ENCODE measurements at regions not wholly inside any gene's neighbourhood (a gene's known extent, or its start where the extent isn't known, plus 50 kb on each side); places are given as distances from the start of the nearest gene placed in this dataset.

DNA sequence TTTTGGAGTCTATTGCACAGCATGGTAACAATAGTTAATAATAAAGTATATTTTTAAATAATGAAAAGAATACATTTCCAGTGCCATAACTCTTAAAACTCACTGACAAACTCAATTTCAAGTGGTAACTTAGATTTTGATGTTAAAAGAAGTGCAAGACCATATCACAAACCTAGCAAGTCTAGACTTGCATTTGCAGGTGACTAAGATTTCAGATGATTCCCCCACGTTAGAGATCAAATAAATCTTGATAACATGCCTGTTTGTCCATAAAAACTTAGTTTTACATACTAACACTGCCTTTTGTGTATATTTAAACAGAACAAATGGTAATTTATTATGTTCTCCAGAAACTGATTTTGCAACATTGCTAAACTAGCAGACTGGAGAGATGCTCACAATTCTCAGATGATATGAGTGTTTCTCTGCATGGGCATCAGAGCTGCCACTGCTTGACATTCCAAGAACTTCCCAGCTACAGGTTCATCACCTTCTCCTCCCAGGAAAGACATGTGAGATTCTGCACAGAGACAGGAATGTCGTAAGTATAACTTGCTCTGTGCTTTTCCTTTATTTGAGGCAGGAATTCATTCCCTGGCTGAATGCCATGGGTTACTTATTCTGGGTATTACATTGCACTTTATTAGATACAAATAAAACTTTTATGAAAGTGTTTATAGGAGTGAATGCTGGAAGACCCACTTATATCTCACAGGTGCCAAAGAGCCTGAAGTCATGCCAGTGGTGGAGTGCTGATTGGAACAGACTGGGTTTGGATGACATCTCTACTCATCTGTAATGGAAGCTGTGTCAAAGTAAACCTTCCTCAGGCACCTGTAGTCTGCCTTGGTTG lies 160.2 kb upstream of the FOXA2 start:
- TF ChIP-seq, protein P1, sequence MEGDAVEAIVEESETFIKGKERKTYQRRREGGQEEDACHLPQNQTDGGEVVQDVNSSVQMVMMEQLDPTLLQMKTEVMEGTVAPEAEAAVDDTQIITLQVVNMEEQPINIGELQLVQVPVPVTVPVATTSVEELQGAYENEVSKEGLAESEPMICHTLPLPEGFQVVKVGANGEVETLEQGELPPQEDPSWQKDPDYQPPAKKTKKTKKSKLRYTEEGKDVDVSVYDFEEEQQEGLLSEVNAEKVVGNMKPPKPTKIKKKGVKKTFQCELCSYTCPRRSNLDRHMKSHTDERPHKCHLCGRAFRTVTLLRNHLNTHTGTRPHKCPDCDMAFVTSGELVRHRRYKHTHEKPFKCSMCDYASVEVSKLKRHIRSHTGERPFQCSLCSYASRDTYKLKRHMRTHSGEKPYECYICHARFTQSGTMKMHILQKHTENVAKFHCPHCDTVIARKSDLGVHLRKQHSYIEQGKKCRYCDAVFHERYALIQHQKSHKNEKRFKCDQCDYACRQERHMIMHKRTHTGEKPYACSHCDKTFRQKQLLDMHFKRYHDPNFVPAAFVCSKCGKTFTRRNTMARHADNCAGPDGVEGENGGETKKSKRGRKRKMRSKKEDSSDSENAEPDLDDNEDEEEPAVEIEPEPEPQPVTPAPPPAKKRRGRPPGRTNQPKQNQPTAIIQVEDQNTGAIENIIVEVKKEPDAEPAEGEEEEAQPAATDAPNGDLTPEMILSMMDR (IDR thresholded peaks at IDR 0.05), result no peak
- no peak for TF ChIP-seq POLR2A (IDR thresholded peaks at IDR 0.05)

Measured in prostate gland (tissue), 2 donors.